Loucy (cell line): ENCODE measurements at regions not wholly inside any gene's neighbourhood (a gene's known extent, or its start where the extent isn't known, plus 50 kb on each side); places are given as distances from the start of the nearest gene placed in this dataset.

Experiments used
- H2AFZ ChIP-seq: fragments of 200-600 bp; sonication (generic); 2 replicates; pipeline ENCODE4 v1.6.0; 2016; ENCODE audit warnings: antibody characterized with exemption, mild to moderate bottlenecking, low read length, moderate library complexity
- H3F3A ChIP-seq: fragments of 200-600 bp; 2 replicates; pipeline ENCODE4 v1.6.0; 2016; ENCODE audit warnings: antibody characterized with exemption, low read depth, mild to moderate bottlenecking
- H3K27me3 ChIP-seq: fragments of 200-600 bp; sonication (generic); 2 replicates; pipeline ENCODE4 v1.6.1; 2014; ENCODE audit warnings: low read length, mild to moderate bottlenecking; ENCODE audit not compliant: insufficient read depth, poor library complexity, severe bottlenecking
- H3K36me3 ChIP-seq: fragments of 200-600 bp; sonication (generic); 2 replicates; pipeline ENCODE4 v1.6.1; 2016; ENCODE audit warnings: low read length; ENCODE audit not compliant: insufficient read depth
- H3K4me1 ChIP-seq: fragments of 200-600 bp; sonication (generic); 2 replicates; pipeline ENCODE4 v1.5.1; 2014; ENCODE audit warnings: low read length, mild to moderate bottlenecking; ENCODE audit not compliant: insufficient read depth, poor library complexity, severe bottlenecking
- H3K4me2 ChIP-seq: fragments of 200-600 bp; sonication (generic); 2 replicates; pipeline ENCODE4 v1.6.0; 2014; ENCODE audit warnings: antibody characterized with exemption, low read length, low read depth, mild to moderate bottlenecking; ENCODE audit not compliant: poor library complexity, severe bottlenecking
- H3K4me3 ChIP-seq: fragments of 200-600 bp; sonication (generic); 2 replicates; pipeline ENCODE4 v1.5.1; 2014; ENCODE audit warnings: low read length, mild to moderate bottlenecking, mixed read lengths; ENCODE audit not compliant: poor library complexity, severe bottlenecking
- H3K79me2 ChIP-seq: fragments of 200-600 bp; sonication (generic); 2 replicates; pipeline ENCODE4 v1.6.1; 2014; ENCODE audit warnings: low read length; ENCODE audit not compliant: insufficient read depth
- H3K9ac ChIP-seq: fragments of 200-600 bp; sonication (generic); 2 replicates; pipeline ENCODE4 v1.6.0; 2014; ENCODE audit warnings: mild to moderate bottlenecking, low read depth, low read length, moderate library complexity; ENCODE audit not compliant: poor library complexity, severe bottlenecking
- H3K9me2 ChIP-seq: fragments of 200-600 bp; sonication (generic); replicated peaks from 2 replicates; pipeline ENCODE4 v1.6.1; 2016; ENCODE audit warnings: low read depth, low read length, mixed read lengths
- H3K9me3 ChIP-seq: fragments of 200-600 bp; sonication (generic); 2 replicates; pipeline ENCODE4 v1.6.1; 2014; ENCODE audit warnings: mild to moderate bottlenecking, antibody characterized with exemption, low read length, low read depth; ENCODE audit not compliant: insufficient read depth
- H4K20me1 ChIP-seq: fragments of 200-600 bp; sonication (generic); 2 replicates; pipeline ENCODE4 v1.6.0; 2014; ENCODE audit warnings: antibody characterized with exemption, low read length, mild to moderate bottlenecking; ENCODE audit not compliant: insufficient read depth, poor library complexity, severe bottlenecking
- EZH2phosphoT487 ChIP-seq: fragments of 200-600 bp; IDR thresholded peaks from 2 replicates; pipeline ENCODE4 v1.6.1; 2018; ENCODE audit warnings: antibody characterized with exemption, mild to moderate bottlenecking, moderate library complexity, borderline replicate concordance
- TF ChIP-seq, protein P1 (sequence below): fragments of 200-600 bp; sonication (generic); conservative IDR thresholded peaks from 2 replicates; pipeline ENCODE4 v1.5.1; 2014; ENCODE audit warnings: mild to moderate bottlenecking, antibody characterized with exemption, low read length

DNA sequence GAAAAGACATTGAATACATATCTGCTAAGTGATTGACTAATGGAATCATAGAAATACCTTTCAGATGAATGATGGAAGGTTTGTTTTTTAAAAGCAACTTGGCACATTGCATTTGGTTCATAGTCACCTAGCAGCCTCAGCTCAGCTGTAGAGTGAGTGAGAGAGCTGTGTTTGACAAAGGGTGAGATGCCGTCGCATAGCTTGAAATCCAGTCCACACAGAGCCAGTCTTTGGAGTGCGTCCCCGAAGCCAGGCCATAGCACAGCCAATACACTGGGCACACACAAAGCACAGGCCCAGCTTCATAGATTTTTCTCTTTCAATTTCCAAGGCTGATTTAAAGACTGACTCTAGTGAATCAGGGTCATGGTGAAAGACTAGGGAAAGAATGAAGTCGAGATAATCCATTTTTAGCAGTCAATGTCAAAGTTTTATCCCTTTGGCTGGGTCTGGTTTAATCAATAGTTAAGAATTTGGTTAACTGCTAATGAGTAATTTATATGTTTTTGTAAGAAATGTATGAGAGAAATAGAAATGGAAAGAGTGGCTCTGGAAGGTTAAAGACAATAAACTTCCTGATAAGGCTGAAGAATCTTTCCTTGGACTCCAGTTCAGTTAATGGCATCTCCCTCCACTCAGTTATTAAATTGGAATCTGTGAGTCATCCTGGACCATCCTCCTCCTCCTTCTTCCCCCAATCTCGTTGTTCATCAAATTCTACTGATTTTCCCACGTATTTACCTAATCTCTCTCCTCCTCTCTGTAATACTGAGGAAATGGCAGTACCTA lies 101.2 kb upstream of the IRF2BP2 start:
- Histone ChIP-seq H2AFZ (no peak overlapping the region), H3K36me3 (no peaks in the 10 kb centered on the region), H3K27me3 (no peaks in the 10 kb centered on the region)

DNA sequence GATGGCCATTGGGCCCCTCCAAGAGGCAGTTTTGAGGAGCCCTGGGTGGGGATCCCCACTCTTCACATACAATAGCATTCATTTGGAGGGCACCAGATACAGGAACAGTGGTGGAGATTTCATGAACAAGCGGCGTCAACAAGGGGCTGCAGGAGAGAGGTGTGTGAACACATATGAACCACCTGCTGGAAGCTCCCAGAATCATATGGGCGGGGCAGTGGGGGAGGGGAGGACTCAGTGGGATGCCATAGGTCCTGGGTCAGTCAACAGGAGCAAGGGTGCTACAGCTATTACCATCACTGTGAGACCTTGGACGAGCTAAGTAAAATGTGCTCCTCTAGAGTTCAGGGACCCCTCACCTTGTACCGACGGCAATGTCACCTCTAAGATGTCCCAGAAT lies 100.4 kb upstream of the IRF2BP2 start:
- H3K4me2 ChIP-seq, result no peak overlapping the region
- TF ChIP-seq EZH2phosphoT487, result no peak
- TF ChIP-seq, protein P1, sequence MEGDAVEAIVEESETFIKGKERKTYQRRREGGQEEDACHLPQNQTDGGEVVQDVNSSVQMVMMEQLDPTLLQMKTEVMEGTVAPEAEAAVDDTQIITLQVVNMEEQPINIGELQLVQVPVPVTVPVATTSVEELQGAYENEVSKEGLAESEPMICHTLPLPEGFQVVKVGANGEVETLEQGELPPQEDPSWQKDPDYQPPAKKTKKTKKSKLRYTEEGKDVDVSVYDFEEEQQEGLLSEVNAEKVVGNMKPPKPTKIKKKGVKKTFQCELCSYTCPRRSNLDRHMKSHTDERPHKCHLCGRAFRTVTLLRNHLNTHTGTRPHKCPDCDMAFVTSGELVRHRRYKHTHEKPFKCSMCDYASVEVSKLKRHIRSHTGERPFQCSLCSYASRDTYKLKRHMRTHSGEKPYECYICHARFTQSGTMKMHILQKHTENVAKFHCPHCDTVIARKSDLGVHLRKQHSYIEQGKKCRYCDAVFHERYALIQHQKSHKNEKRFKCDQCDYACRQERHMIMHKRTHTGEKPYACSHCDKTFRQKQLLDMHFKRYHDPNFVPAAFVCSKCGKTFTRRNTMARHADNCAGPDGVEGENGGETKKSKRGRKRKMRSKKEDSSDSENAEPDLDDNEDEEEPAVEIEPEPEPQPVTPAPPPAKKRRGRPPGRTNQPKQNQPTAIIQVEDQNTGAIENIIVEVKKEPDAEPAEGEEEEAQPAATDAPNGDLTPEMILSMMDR, result no peak
- no peaks in the 10 kb centered on the region for H3F3A ChIP-seq
- no peaks in the 10 kb centered on the region for H3K27me3 ChIP-seq
- no peaks in the 10 kb centered on the region for H4K20me1 ChIP-seq
- no peaks in the 10 kb centered on the region for H3K79me2 ChIP-seq
- no peaks in the 10 kb centered on the region for H3K9me2 ChIP-seq
- H3K36me3 ChIP-seq, result no peaks in the 10 kb centered on the region
- H2AFZ ChIP-seq, result no peak overlapping the region
- peaks cover 42% of the 10 kb centered on the region for H3K4me1 ChIP-seq
- no peak overlapping the region for H3K4me3 ChIP-seq
- peak overlapping the region; percentile 26 for H3K9ac ChIP-seq
- no peaks in the 10 kb centered on the region; the same call in 1 of the 2 replicates for H3K9me3 ChIP-seq

More for the DNA sequence above, 101.2 kb upstream of the IRF2BP2 start:
- Histone ChIP-seq H3K9me2 (no peaks in the 10 kb centered on the region), H3K4me3 (no peak overlapping the region), H3K9me3 (no peaks in the 10 kb centered on the region; the same call in 1 of the 2 replicates), H3K4me1 (peaks cover 39% of the 10 kb centered on the region), H3K9ac (no peak overlapping the region), H4K20me1 (no peaks in the 10 kb centered on the region), H3F3A (no peaks in the 10 kb centered on the region), H3K79me2 (no peaks in the 10 kb centered on the region), H3K4me2 (no peak overlapping the region)
- TF ChIP-seq, protein P1, result no peak
- no peak for TF ChIP-seq EZH2phosphoT487

DNA sequence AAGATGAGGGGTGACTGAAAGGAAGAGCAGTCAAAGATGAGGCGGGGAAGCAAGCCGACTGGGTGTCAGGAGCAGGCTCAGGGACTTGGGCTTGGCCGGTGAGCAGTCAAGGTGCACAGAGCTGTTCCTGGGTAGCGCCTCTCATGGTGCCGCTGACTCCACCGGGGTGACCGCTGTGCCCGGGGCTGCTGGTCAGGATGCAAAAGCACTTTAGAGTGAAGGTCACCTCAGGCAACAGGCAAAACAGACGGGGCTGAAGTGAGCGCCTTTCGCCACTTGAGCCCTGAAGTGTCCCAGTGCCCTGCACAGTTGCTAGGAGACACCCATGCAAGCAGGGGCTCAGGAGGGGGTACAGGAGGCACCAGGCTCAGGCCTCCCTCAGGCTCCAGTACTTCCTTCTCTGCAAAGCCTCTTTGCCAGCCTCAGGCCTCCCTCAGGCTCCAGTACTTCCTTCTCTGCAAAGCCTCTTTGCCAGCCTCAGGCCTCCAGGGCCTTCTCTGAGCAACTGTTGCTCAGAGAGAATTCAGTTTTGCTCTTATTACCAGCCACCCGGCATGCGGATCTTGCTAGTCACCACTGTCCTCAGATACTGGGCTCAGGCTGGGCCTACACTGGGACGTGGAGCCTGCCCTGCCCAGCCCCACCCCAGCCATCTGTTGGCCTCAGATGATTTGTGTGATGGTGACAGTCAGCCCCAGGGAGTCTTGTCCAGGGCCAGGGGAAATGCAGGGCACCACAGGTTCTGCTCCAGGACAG lies 99.7 kb upstream of the IRF2BP2 start:
- H4K20me1 ChIP-seq, result no peaks in the 10 kb centered on the region
- TF ChIP-seq, protein P1, result no peak
- TF ChIP-seq EZH2phosphoT487, result no peak
- H3K4me1 ChIP-seq, result peaks cover 45% of the 10 kb centered on the region
- no peaks in the 10 kb centered on the region for H3F3A ChIP-seq
- H3K9ac ChIP-seq, result peak overlapping the region; percentile 26
- no peaks in the 10 kb centered on the region for H3K27me3 ChIP-seq
- no peaks in the 10 kb centered on the region for H3K79me2 ChIP-seq
- no peaks in the 10 kb centered on the region; the same call in 1 of the 2 replicates for H3K9me3 ChIP-seq
- H2AFZ ChIP-seq, result peak overlapping the region; percentile 80
- no peaks in the 10 kb centered on the region for H3K9me2 ChIP-seq
- no peaks in the 10 kb centered on the region for H3K36me3 ChIP-seq
- no peak overlapping the region for H3K4me3 ChIP-seq
- H3K4me2 ChIP-seq, result no peak overlapping the region
